HEK293 (cell line): ENCODE measurements at regions not wholly inside any gene's neighbourhood (a gene's known extent, or its start where the extent isn't known, plus 50 kb on each side); places are given as distances from the start of the nearest gene placed in this dataset.

ENCODE experiments used
- CTCF ChIA-PET: fragments of 350-600 bp; formaldehyde crosslinking; extraction: SDS; loops from one replicate; lab custom pipeline; 2021; ENCODE audit warnings: antibody characterized with exemption; lab: Yijun Ruan, JAX
- POLR2A ChIA-PET: fragments of 300-600 bp; formaldehyde crosslinking; extraction: SDS; loops from one replicate; lab custom pipeline; 2020; ENCODE audit warnings: antibody characterized with exemption, inconsistent platforms; lab: Yijun Ruan, JAX
- H3K27ac ChIP-seq: fragments of 200-500 bp; sonication (Bioruptor generic); 2 replicates; pipeline ENCODE4 v1.5.1; 2014; ENCODE audit warnings: low read depth, low read length, control low read depth, inconsistent platforms; ENCODE audit errors: extremely low read depth
- H3K36me3 ChIP-seq, 2 experiments: fragments of 200-500 bp in 1 of 2; sonication (Bioruptor generic) in 1 of 2; 1 replicate in 1 of 2; 2 replicates in 1 of 2; pipeline ENCODE4 v1.5.1; 2014 to 2017; ENCODE audit warnings: inconsistent platforms in 2 of 2, low read length in 2 of 2; ENCODE audit not compliant: control insufficient read depth in 2 of 2, insufficient read depth in 1 of 2
- H3K4me1 ChIP-seq: fragments of 200-500 bp; sonication (Bioruptor generic); 2 replicates; pipeline ENCODE4 v1.5.1; 2014; ENCODE audit warnings: mild to moderate bottlenecking, low read length, inconsistent platforms; ENCODE audit not compliant: control insufficient read depth, insufficient read depth
- H3K4me3 ChIP-seq: 2 replicates; pipeline ENCODE4 v1.5.1; 2011; ENCODE audit warnings: low read depth, mild to moderate bottlenecking, control low read depth, low read length, moderate library complexity
- H3K9me3 ChIP-seq: fragments of 200-500 bp; sonication (Bioruptor generic); 2 replicates; pipeline ENCODE4 v1.5.1; 2014; ENCODE audit warnings: low read depth, low read length, inconsistent platforms; ENCODE audit not compliant: control insufficient read depth, insufficient read depth
- KLF9 ChIP-seq: fragments of 450-650 bp; formaldehyde crosslinking; IDR thresholded peaks from 2 replicates; pipeline ENCODE4 v1.5.1; 2016; ENCODE audit warnings: missing biosample characterization, missing genetic modification characterization, low read depth
- MZF1 ChIP-seq: fragments of 450-650 bp; formaldehyde crosslinking; IDR thresholded peaks from 2 replicates; pipeline ENCODE4 v1.5.1; 2017; ENCODE audit warnings: missing biosample characterization, missing genetic modification characterization, borderline replicate concordance
- SCRT1 ChIP-seq: fragments of 450-650 bp; formaldehyde crosslinking; IDR thresholded peaks from 2 replicates; pipeline ENCODE4 v1.5.1; 2016; ENCODE audit warnings: missing biosample characterization, missing genetic modification characterization, borderline replicate concordance
- SP7 ChIP-seq: fragments of 450-650 bp; formaldehyde crosslinking; IDR thresholded peaks from 2 replicates; pipeline ENCODE4 v1.5.1; 2016; ENCODE audit warnings: missing biosample characterization, missing genetic modification characterization
- YY1 ChIP-seq: fragments of 450-650 bp; formaldehyde crosslinking; IDR thresholded peaks from 2 replicates; pipeline ENCODE4 v1.5.1; 2018; ENCODE audit warnings: missing biosample characterization, missing genetic modification characterization
- ZNF114 ChIP-seq: fragments of 450-650 bp; formaldehyde crosslinking; IDR thresholded peaks from 2 replicates; pipeline ENCODE4 v1.5.0; 2017; ENCODE audit warnings: missing biosample characterization, missing genetic modification characterization
- ZNF146 ChIP-seq: fragments of 450-650 bp; formaldehyde crosslinking; IDR thresholded peaks from 2 replicates; pipeline ENCODE4 v1.5.1; 2016; ENCODE audit warnings: missing biosample characterization, missing genetic modification characterization
- ZNF155 ChIP-seq: fragments of 450-650 bp; formaldehyde crosslinking; IDR thresholded peaks from 2 replicates; pipeline ENCODE4 v1.5.1; 2016; ENCODE audit warnings: missing biosample characterization, missing genetic modification characterization
- ZNF18 ChIP-seq: fragments of 450-650 bp; formaldehyde crosslinking; IDR thresholded peaks from 2 replicates; pipeline ENCODE4 v1.5.1; 2016; ENCODE audit warnings: missing biosample characterization, missing genetic modification characterization
- ZNF324 ChIP-seq: fragments of 450-650 bp; formaldehyde crosslinking; IDR thresholded peaks from 2 replicates; pipeline ENCODE4 v1.5.1; 2016; ENCODE audit warnings: missing biosample characterization, missing genetic modification characterization
- ZNF48 ChIP-seq: fragments of 450-650 bp; formaldehyde crosslinking; IDR thresholded peaks from 2 replicates; pipeline ENCODE4 v1.5.1; 2016; ENCODE audit warnings: missing biosample characterization, missing genetic modification characterization
- ZNF488 ChIP-seq: fragments of 450-650 bp; formaldehyde crosslinking; IDR thresholded peaks from 2 replicates; pipeline ENCODE4 v1.5.1; 2016; ENCODE audit warnings: missing biosample characterization, missing genetic modification characterization
- ZNF544 ChIP-seq: fragments of 450-650 bp; formaldehyde crosslinking; IDR thresholded peaks from 2 replicates; pipeline ENCODE4 v1.5.0; 2017; ENCODE audit warnings: missing biosample characterization, missing genetic modification characterization
- ZNF560 ChIP-seq: fragments of 450-650 bp; formaldehyde crosslinking; IDR thresholded peaks from 2 replicates; pipeline ENCODE4 v1.5.1; 2017; ENCODE audit warnings: missing biosample characterization, missing genetic modification characterization, borderline replicate concordance
- ZNF600 ChIP-seq: fragments of 450-650 bp; formaldehyde crosslinking; IDR thresholded peaks from 2 replicates; pipeline ENCODE4 v1.5.1; 2016; ENCODE audit warnings: missing biosample characterization, missing genetic modification characterization
- ZNF660 ChIP-seq: fragments of 450-650 bp; IDR thresholded peaks from 2 replicates; pipeline ENCODE4 v1.5.1; 2018; ENCODE audit warnings: missing biosample characterization, mild to moderate bottlenecking, missing genetic modification characterization
- ZNF76 ChIP-seq: fragments of 450-650 bp; formaldehyde crosslinking; IDR thresholded peaks from 2 replicates; pipeline ENCODE4; 2016; ENCODE audit warnings: low read depth, missing biosample characterization, missing genetic modification characterization, borderline replicate concordance
- ZNF785 ChIP-seq: fragments of 450-650 bp; formaldehyde crosslinking; IDR thresholded peaks from 2 replicates; pipeline ENCODE4 v1.5.1; 2016; ENCODE audit warnings: missing biosample characterization, missing genetic modification characterization
- ZNF791 ChIP-seq: fragments of 450-650 bp; formaldehyde crosslinking; IDR thresholded peaks from 2 replicates; pipeline ENCODE4 v1.5.1; 2016; ENCODE audit warnings: missing biosample characterization, missing genetic modification characterization
- ZNF830 ChIP-seq: fragments of 450-650 bp; IDR thresholded peaks from 2 replicates; pipeline ENCODE4 v1.5.0; 2018; ENCODE audit warnings: missing biosample characterization, missing genetic modification characterization, low read depth, mild to moderate bottlenecking, moderate library complexity
- ZSCAN23 ChIP-seq: fragments of 450-650 bp; formaldehyde crosslinking; IDR thresholded peaks from 2 replicates; pipeline ENCODE4 v1.5.1; 2016; ENCODE audit warnings: missing biosample characterization, missing genetic modification characterization
- TF ChIP-seq, protein P1 (sequence below): fragments of 450-650 bp; formaldehyde crosslinking; IDR thresholded peaks from 2 replicates; pipeline ENCODE4 v1.5.1; 2016; ENCODE audit warnings: missing biosample characterization, missing genetic modification characterization
- TF ChIP-seq, protein P2 (sequence below): fragments of 450-650 bp; formaldehyde crosslinking; IDR thresholded peaks from 2 replicates; pipeline ENCODE4 v1.5.1; 2016; ENCODE audit warnings: missing biosample characterization, missing genetic modification characterization, borderline replicate concordance

DNA sequence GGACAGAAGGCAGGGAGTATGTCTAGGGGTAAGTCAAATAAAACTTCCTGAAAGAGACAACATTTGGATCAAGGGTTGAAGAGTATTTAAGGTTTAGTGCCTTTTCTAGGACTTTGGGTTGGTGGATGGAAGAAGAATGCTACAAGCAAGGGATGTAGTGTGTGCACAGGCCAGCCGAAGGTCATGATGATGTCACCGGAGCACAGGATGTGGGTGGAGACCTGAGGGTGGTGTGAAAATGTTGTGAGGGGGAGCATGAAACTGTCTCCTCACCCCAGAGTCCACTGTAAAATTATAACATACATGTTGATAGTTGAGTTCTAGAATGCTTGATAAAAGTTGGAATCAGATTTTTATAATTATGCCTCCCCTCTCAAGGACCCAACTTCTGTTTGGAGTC is 553.3 kb upstream of the SGCD start:
- Histone ChIP-seq H3K4me1 (no peaks in the 10 kb centered on the region), H3K4me3 (no peak overlapping the region), H3K36me3 (no peaks in the 10 kb centered on the region), H3K27ac (no peak overlapping the region), H3K9me3 (no peaks in the 10 kb centered on the region)
- TF ChIP-seq ZNF791 (tag by site-specific recombination) (no peak), ZNF488 (tag by site-specific recombination) (no peak)
- POLR2A ChIA-PET: no interaction called here
- CTCF ChIA-PET: no interaction called here

GRCh38 chr5:155780260-155780659 is 546.7 kb upstream of the SGCD start:
- ChIA-PET POLR2A (no interaction called here), CTCF (interaction anchor here (0.7 kb wide), 1 partner anchor 16 kb away, joined by 5 read pairs; no protein-coding TSS in a partner anchor)
- Histone ChIP-seq H3K27ac (no peak overlapping the region), H3K4me1 (no peaks in the 10 kb centered on the region), H3K36me3 (no peaks in the 10 kb centered on the region), H3K9me3 (no peaks in the 10 kb centered on the region), H3K4me3 (no peak overlapping the region)
- TF ChIP-seq YY1 (tag by site-specific recombination) (no peak), KLF9 (tag by site-specific recombination) (no peak), ZNF544 (tag by site-specific recombination) (no peak), ZNF155 (tag by site-specific recombination) (no peak), ZNF660 (tag by site-specific recombination) (no peak), ZNF785 (tag by site-specific recombination) (no peak), MZF1 (tag by site-specific recombination) (no peak), ZNF488 (tag by site-specific recombination) (no peak), SCRT1 (tag by site-specific recombination) (no peak), SP7 (tag by site-specific recombination) (no peak), ZNF48 (tag by site-specific recombination) (no peak), ZNF76 (tag by site-specific recombination) (no peak), ZNF114 (no peak), ZNF18 (tag by site-specific recombination) (no peak), ZNF600 (no peak), ZNF324 (tag by site-specific recombination) (no peak)
- TF ChIP-seq, protein P1, sequence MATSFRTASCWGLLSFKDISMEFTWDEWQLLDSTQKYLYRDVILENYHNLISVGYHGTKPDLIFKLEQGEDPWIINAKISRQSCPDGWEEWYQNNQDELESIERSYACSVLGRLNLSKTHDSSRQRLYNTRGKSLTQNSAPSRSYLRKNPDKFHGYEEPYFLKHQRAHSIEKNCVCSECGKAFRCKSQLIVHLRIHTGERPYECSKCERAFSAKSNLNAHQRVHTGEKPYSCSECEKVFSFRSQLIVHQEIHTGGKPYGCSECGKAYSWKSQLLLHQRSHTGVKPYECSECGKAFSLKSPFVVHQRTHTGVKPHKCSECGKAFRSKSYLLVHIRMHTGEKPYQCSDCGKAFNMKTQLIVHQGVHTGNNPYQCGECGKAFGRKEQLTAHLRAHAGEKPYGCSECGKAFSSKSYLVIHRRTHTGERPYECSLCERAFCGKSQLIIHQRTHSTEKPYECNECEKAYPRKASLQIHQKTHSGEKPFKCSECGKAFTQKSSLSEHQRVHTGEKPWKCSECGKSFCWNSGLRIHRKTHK (tag by site-specific recombination): no peak

GRCh38 chr5:155783246-155783645 is 543.7 kb upstream of the SGCD start:
- H3K36me3 ChIP-seq: no peaks in the 10 kb centered on the region
- no peaks in the 10 kb centered on the region for H3K9me3 ChIP-seq
- POLR2A ChIA-PET: no interaction called here
- H3K27ac ChIP-seq: no peak overlapping the region
- no peaks in the 10 kb centered on the region for H3K4me1 ChIP-seq
- CTCF ChIA-PET: no interaction called here
- no peak overlapping the region for H3K4me3 ChIP-seq
- TF ChIP-seq ZNF560 (tag by site-specific recombination) (no peak), ZNF830 (no peak), ZNF146 (tag by site-specific recombination) (no peak), ZSCAN23 (tag by site-specific recombination) (no peak)
- TF ChIP-seq, protein P2, sequence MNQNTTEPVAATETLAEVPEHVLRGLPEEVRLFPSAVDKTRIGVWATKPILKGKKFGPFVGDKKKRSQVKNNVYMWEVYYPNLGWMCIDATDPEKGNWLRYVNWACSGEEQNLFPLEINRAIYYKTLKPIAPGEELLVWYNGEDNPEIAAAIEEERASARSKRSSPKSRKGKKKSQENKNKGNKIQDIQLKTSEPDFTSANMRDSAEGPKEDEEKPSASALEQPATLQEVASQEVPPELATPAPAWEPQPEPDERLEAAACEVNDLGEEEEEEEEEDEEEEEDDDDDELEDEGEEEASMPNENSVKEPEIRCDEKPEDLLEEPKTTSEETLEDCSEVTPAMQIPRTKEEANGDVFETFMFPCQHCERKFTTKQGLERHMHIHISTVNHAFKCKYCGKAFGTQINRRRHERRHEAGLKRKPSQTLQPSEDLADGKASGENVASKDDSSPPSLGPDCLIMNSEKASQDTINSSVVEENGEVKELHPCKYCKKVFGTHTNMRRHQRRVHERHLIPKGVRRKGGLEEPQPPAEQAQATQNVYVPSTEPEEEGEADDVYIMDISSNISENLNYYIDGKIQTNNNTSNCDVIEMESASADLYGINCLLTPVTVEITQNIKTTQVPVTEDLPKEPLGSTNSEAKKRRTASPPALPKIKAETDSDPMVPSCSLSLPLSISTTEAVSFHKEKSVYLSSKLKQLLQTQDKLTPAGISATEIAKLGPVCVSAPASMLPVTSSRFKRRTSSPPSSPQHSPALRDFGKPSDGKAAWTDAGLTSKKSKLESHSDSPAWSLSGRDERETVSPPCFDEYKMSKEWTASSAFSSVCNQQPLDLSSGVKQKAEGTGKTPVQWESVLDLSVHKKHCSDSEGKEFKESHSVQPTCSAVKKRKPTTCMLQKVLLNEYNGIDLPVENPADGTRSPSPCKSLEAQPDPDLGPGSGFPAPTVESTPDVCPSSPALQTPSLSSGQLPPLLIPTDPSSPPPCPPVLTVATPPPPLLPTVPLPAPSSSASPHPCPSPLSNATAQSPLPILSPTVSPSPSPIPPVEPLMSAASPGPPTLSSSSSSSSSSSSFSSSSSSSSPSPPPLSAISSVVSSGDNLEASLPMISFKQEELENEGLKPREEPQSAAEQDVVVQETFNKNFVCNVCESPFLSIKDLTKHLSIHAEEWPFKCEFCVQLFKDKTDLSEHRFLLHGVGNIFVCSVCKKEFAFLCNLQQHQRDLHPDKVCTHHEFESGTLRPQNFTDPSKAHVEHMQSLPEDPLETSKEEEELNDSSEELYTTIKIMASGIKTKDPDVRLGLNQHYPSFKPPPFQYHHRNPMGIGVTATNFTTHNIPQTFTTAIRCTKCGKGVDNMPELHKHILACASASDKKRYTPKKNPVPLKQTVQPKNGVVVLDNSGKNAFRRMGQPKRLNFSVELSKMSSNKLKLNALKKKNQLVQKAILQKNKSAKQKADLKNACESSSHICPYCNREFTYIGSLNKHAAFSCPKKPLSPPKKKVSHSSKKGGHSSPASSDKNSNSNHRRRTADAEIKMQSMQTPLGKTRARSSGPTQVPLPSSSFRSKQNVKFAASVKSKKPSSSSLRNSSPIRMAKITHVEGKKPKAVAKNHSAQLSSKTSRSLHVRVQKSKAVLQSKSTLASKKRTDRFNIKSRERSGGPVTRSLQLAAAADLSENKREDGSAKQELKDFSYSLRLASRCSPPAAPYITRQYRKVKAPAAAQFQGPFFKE (tag by site-specific recombination): no peak
